Vagina (tissue), 2 donors: ENCODE measurements at regions not wholly inside any gene's neighbourhood (a gene's known extent, or its start where the extent isn't known, plus 50 kb on each side); places are given as distances from the start of the nearest gene placed in this dataset.

Experiments used
- DNase-seq, 2 donors: peaks; one replicate each; pipeline ENCODE4 v3.0.0-alpha.2; 2017; ENCODE audit errors: extremely low spot score in 2 of 2
- H3K27ac ChIP-seq: fragments of 200-600 bp; sonication (generic); one replicate; pipeline ENCODE4 v1.5.1; 2019
- H3K27me3 ChIP-seq: fragments of 200-600 bp; sonication (generic); one replicate; pipeline ENCODE4 v1.5.1; 2019
- H3K36me3 ChIP-seq, 2 donors: fragments of 200-600 bp; sonication (generic); one replicate each; pipeline ENCODE4 v1.5.1; 2017 to 2019
- H3K4me1 ChIP-seq: fragments of 200-600 bp; sonication (generic); one replicate; pipeline ENCODE4 v1.5.1; 2019
- H3K4me3 ChIP-seq, 2 donors: fragments of 200-600 bp; sonication (generic); 1 replicate in 1 of 2; 2 replicates in 1 of 2; pipeline ENCODE4 v1.5.1; 2016 to 2019
- H3K9me3 ChIP-seq: fragments of 200-600 bp; sonication (generic); one replicate; pipeline ENCODE4 v1.5.1; 2019
- POLR2A ChIP-seq, 2 donors: fragments of 450-650 bp; IDR thresholded peaks; one replicate each; pipeline ENCODE4 v1.6.1; 2017; ENCODE audit warnings: antibody characterized with exemption in 2 of 2, mild to moderate bottlenecking in 2 of 2, moderate library complexity in 2 of 2
- POLR2AphosphoS5 ChIP-seq, 2 donors: sonication (generic); formaldehyde crosslinking; IDR thresholded peaks; one replicate each; pipeline ENCODE4 v1.9.0; 2017; ENCODE audit warnings: antibody characterized with exemption in 2 of 2, mild to moderate bottlenecking in 2 of 2, low read depth in 1 of 2; ENCODE audit not compliant: insufficient read depth in 1 of 2
- intact Hi-C: fragments of 100-400 bp; cut with DNase I; formaldehyde crosslinking; loops from one replicate; pipeline ENCODE4 v1.15.1; 2023
- TF ChIP-seq, protein P1 (sequence below), 3 experiments: fragments of 450-650 bp in 2 of 3; fragments of 200-600 bp in 1 of 3; sonication (generic) in 1 of 3; IDR thresholded peaks; one replicate each; pipeline ENCODE4 v1.5.1; 2017 to 2019; ENCODE audit warnings: antibody characterized with exemption in 3 of 3, mild to moderate bottlenecking in 2 of 3, moderate library complexity in 2 of 3

DNA sequence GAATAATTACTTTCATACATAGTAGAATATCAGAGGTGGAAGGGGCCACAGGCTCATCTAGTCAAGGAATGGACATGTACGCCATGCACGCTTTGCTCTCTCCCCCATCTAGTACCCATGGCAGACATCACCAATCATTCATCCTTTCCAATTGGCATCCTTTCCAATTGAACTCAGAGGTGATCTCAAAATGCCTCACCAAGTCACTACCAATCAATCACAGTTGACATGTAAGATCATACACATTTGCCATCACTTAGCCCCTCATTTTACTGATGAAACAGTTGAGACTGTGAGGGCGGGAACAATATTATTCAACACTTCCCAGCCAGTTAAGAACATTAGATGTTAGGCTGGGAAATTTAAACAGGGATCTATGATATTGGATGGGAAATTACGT, 308.4 kb downstream of the FGFR2 start:
- no peak for DNase-seq
- Histone ChIP-seq H3K27me3 (no peaks in the 10 kb centered on the region), H3K27ac (no peak overlapping the region), H3K4me1 (peaks cover 12% of the 10 kb centered on the region), H3K4me3 (no peak overlapping the region), H3K9me3 (no peaks in the 10 kb centered on the region), H3K36me3 (no peaks in the 10 kb centered on the region)
- intact Hi-C loops = no loop called here
- TF ChIP-seq POLR2AphosphoS5 (IDR thresholded peaks at IDR 0.05; ENCODE audit: insufficient read depth in 1 of 2, low read depth in 1 of 2) (no peak), POLR2A (IDR thresholded peaks at IDR 0.05) (no peak)
- TF ChIP-seq, protein P1, sequence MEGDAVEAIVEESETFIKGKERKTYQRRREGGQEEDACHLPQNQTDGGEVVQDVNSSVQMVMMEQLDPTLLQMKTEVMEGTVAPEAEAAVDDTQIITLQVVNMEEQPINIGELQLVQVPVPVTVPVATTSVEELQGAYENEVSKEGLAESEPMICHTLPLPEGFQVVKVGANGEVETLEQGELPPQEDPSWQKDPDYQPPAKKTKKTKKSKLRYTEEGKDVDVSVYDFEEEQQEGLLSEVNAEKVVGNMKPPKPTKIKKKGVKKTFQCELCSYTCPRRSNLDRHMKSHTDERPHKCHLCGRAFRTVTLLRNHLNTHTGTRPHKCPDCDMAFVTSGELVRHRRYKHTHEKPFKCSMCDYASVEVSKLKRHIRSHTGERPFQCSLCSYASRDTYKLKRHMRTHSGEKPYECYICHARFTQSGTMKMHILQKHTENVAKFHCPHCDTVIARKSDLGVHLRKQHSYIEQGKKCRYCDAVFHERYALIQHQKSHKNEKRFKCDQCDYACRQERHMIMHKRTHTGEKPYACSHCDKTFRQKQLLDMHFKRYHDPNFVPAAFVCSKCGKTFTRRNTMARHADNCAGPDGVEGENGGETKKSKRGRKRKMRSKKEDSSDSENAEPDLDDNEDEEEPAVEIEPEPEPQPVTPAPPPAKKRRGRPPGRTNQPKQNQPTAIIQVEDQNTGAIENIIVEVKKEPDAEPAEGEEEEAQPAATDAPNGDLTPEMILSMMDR (IDR thresholded peaks at IDR 0.05) = no peak

DNA sequence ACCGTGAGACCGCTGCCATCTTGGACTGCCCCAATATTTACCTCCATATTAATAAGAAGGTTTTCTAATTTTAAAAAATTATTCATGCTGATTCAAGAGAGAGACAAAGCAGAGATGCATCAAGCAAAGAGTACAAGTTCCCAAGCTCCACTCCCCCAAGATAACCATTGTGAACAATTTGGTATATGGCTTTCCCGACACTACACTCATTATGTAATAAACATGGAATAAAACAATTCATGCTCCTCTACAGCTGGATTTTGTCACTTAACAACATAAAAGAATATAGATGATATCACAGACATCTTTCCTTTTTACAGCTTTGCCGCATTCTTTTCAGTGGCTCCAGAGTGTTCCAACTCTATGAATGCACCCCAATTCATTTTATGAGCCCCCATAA, 307.6 kb downstream of the FGFR2 start:
- no peaks in the 10 kb centered on the region for H3K27me3 ChIP-seq
- H3K27ac ChIP-seq = no peak overlapping the region
- no peak for DNase-seq
- H3K4me3 ChIP-seq = no peak overlapping the region
- peaks cover 3% of the 10 kb centered on the region for H3K4me1 ChIP-seq
- H3K36me3 ChIP-seq = no peaks in the 10 kb centered on the region
- H3K9me3 ChIP-seq = no peaks in the 10 kb centered on the region
- TF ChIP-seq, protein P1 (IDR thresholded peaks at IDR 0.05) = no peak
- intact Hi-C loops = no loop called here

GRCh38 chr10:121291376-121291775, 306.9 kb downstream of the FGFR2 start:
- no peak overlapping the region for H3K4me3 ChIP-seq
- H3K36me3 ChIP-seq = no peaks in the 10 kb centered on the region
- DNase-seq = no peak
- no peak overlapping the region for H3K27ac ChIP-seq
- no peak for TF ChIP-seq POLR2AphosphoS5 (IDR thresholded peaks at IDR 0.05; ENCODE audit: insufficient read depth in 1 of 2, low read depth in 1 of 2)
- no peak for TF ChIP-seq POLR2A (IDR thresholded peaks at IDR 0.05)
- TF ChIP-seq, protein P1 (IDR thresholded peaks at IDR 0.05) = no peak
- H3K4me1 ChIP-seq = no peaks in the 10 kb centered on the region
- no peaks in the 10 kb centered on the region for H3K9me3 ChIP-seq
- no peaks in the 10 kb centered on the region for H3K27me3 ChIP-seq
- intact Hi-C loops = no loop called here

GRCh38 chr10:121291823-121292222, 306.4 kb downstream of the FGFR2 start:
- Histone ChIP-seq H3K27ac (no peak overlapping the region), H3K9me3 (no peaks in the 10 kb centered on the region), H3K4me1 (no peaks in the 10 kb centered on the region), H3K4me3 (no peak overlapping the region), H3K36me3 (no peaks in the 10 kb centered on the region), H3K27me3 (no peaks in the 10 kb centered on the region)
- DNase-seq = peak in 1 of 2 donors; percentile 46
- TF ChIP-seq POLR2A (IDR thresholded peaks at IDR 0.05) (no peak), POLR2AphosphoS5 (IDR thresholded peaks at IDR 0.05; ENCODE audit: insufficient read depth in 1 of 2, low read depth in 1 of 2) (no peak)
- TF ChIP-seq, protein P1 (IDR thresholded peaks at IDR 0.05) = no peak
- intact Hi-C loops = no loop called here

DNA sequence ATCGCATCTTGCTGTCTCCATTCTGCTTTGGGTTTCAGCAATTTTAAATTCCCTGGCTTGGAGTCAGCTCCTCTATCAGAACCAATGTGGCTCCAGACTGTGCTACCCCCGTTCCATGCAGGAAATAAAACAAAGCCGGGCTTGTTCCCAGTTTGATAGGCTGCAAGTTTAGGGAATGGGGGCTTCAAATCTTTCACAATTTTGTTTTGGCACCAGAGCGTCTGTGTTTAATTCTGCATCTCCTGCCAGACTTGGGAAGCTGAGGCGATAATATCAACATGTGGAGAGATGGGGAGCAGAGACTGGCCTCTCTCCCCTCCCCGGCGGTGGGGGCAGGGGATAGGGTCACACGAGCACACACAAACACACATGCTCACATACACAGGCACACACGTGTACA, 305.9 kb downstream of the FGFR2 start:
- intact Hi-C loops = no loop called here
- H3K9me3 ChIP-seq = no peaks in the 10 kb centered on the region

More for the DNA sequence above, 305.9 kb downstream of the FGFR2 start:
- no peaks in the 10 kb centered on the region for H3K4me1 ChIP-seq
- TF ChIP-seq POLR2A (IDR thresholded peaks at IDR 0.05) (no peak), POLR2AphosphoS5 (IDR thresholded peaks at IDR 0.05; ENCODE audit: insufficient read depth in 1 of 2, low read depth in 1 of 2) (no peak)
- TF ChIP-seq, protein P1 (IDR thresholded peaks at IDR 0.05) = no peak
- no peaks in the 10 kb centered on the region for H3K36me3 ChIP-seq
- H3K4me3 ChIP-seq = no peak overlapping the region
- H3K27me3 ChIP-seq = no peaks in the 10 kb centered on the region
- no peak overlapping the region for H3K27ac ChIP-seq
- no peak for DNase-seq
